Coronary artery (tissue), 2 donors: ENCODE measurements at regions not wholly inside any gene's neighbourhood (a gene's known extent, or its start where the extent isn't known, plus 50 kb on each side); places are given as distances from the start of the nearest gene placed in this dataset.

Source experiments
- DNase-seq: peaks from one replicate; pipeline ENCODE4 v3.0.0-alpha.2; 2017; ENCODE audit warnings: low spot score
- H3K27ac ChIP-seq, 2 donors: fragments of 200-600 bp; sonication (generic); one replicate each; pipeline ENCODE4 v1.5.1; 2016 to 2019
- H3K4me3 ChIP-seq: fragments of 200-600 bp; sonication (generic); 2 replicates; pipeline ENCODE4 v1.5.1; 2016; ENCODE audit warnings: mild to moderate bottlenecking, moderate library complexity
- CTCF ChIP-seq: fragments of 200-600 bp; sonication (generic); IDR thresholded peaks from one replicate; pipeline ENCODE4 v1.5.1; 2019; ENCODE audit warnings: antibody characterized with exemption

GRCh38 chr12:116425256-116426193 is 133.7 kb upstream of the MAP1LC3B2 start:
- no peak for DNase-seq
- H3K4me3 ChIP-seq = no peak overlapping the region
- no peak for TF ChIP-seq CTCF
- H3K27ac ChIP-seq = peak overlapping the region; percentile 5 to 76

GRCh38 chr12:116426391-116427136 is 132.6 kb upstream of the MAP1LC3B2 start:
- H3K27ac ChIP-seq = peak overlapping the region; percentile 5 to 76
- peak; percentile 92 for DNase-seq
- no peak for TF ChIP-seq CTCF
- no peak overlapping the region for H3K4me3 ChIP-seq

- no peak for DNase-seq
- TF ChIP-seq CTCF = no peak
- Histone ChIP-seq H3K4me3 (no peak overlapping the region), H3K27ac (no peak overlapping the region)
Observed at GRCh38 chr12:116427200-116427930, 131.8 kb upstream of the MAP1LC3B2 start.

- H3K27ac ChIP-seq = no peak overlapping the region
- no peak overlapping the region for H3K4me3 ChIP-seq
- DNase-seq = no peak
- TF ChIP-seq CTCF = no peak
Observed at GRCh38 chr12:116429826-116430360, 129.3 kb upstream of the MAP1LC3B2 start.

GRCh38 chr12:116430911-116431565 is 128.1 kb upstream of the MAP1LC3B2 start:
- no peak for DNase-seq
- Histone ChIP-seq H3K27ac (no peak overlapping the region), H3K4me3 (no peak overlapping the region)
- no peak for TF ChIP-seq CTCF

- Histone ChIP-seq H3K4me3 (no peak overlapping the region), H3K27ac (no peak overlapping the region)
- no peak for TF ChIP-seq CTCF
- no peak for DNase-seq
Observed at GRCh38 chr12:116431677-116432300, 127.4 kb upstream of the MAP1LC3B2 start.
